Colonic mucosa (tissue), 4 donors: ENCODE measurements at regions not wholly inside any gene's neighbourhood (a gene's known extent, or its start where the extent isn't known, plus 50 kb on each side); places are given as distances from the start of the nearest gene placed in this dataset.
A peak's percentile ranks its signal among the peaks of the same experiment; 100 is the strongest.

Experiments used
- DNase-seq: peaks from one replicate; pipeline ENCODE4 v3.0.0-alpha.2; 2020
- H3K27ac ChIP-seq: fragments of 200-600 bp; one replicate; pipeline ENCODE4 v1.8.0; 2021
- H3K27me3 ChIP-seq: fragments of 200-600 bp; one replicate; pipeline ENCODE4 v1.8.0; 2021
- H3K36me3 ChIP-seq: fragments of 200-600 bp; one replicate; pipeline ENCODE4 v1.8.0; 2021
- H3K4me1 ChIP-seq: fragments of 200-600 bp; one replicate; pipeline ENCODE4 v1.8.0; 2021; ENCODE audit warnings: mild to moderate bottlenecking
- H3K4me3 ChIP-seq: fragments of 200-600 bp; one replicate; pipeline ENCODE4 v1.8.0; 2021
- H3K9ac ChIP-seq, 2 donors: one replicate each; pipeline ENCODE4 v1.7.0; 2013; ENCODE audit warnings: control low read depth in 2 of 2, low read depth in 2 of 2, low read length in 2 of 2
- H3K9me3 ChIP-seq: fragments of 200-600 bp; one replicate; pipeline ENCODE4 v1.8.0; 2021
- intact Hi-C: fragments of 100-400 bp; cut with DNase I; formaldehyde crosslinking; loops from one replicate; pipeline ENCODE4 v1.14.1; 2022
- TF ChIP-seq, protein P1 (sequence below): fragments of 200-600 bp; IDR thresholded peaks from one replicate; pipeline ENCODE4 v1.8.0; 2022; ENCODE audit warnings: antibody characterized with exemption, mild to moderate bottlenecking
- donor health status: healthy.
- donor health status: DM: no; HTN: no; CAD: no.
- donor health status: DM: no; HTN: no; CAD: no.

DNA sequence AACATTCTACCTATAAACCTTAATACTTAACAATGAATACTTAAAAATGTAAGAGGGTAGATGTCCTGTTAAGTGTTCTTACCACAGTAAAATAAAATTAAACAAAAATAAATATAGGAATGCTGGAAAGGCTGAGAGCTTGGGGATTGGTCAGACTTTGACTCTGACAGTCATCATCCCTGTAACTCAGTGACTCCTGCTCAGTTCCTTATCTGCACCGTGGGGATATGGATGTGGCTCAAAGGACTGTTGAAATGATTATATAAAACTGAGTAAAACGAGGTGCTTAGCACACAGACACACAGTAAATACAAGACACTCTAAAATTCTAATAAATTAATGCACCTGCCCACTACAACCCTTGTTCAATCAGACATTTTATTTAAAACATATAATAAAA lies 338.6 kb downstream of the TMEM114 start:
- Histone ChIP-seq H3K27me3 (no peaks in the 10 kb centered on the region), H3K4me3 (no peak overlapping the region), H3K36me3 (no peaks in the 10 kb centered on the region), H3K9me3 (no peaks in the 10 kb centered on the region), H3K4me1 (no peaks in the 10 kb centered on the region), H3K9ac (no peak overlapping the region), H3K27ac (no peak overlapping the region)
- DNase-seq: no peak
- TF ChIP-seq, protein P1, sequence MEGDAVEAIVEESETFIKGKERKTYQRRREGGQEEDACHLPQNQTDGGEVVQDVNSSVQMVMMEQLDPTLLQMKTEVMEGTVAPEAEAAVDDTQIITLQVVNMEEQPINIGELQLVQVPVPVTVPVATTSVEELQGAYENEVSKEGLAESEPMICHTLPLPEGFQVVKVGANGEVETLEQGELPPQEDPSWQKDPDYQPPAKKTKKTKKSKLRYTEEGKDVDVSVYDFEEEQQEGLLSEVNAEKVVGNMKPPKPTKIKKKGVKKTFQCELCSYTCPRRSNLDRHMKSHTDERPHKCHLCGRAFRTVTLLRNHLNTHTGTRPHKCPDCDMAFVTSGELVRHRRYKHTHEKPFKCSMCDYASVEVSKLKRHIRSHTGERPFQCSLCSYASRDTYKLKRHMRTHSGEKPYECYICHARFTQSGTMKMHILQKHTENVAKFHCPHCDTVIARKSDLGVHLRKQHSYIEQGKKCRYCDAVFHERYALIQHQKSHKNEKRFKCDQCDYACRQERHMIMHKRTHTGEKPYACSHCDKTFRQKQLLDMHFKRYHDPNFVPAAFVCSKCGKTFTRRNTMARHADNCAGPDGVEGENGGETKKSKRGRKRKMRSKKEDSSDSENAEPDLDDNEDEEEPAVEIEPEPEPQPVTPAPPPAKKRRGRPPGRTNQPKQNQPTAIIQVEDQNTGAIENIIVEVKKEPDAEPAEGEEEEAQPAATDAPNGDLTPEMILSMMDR: no peak
- intact Hi-C loops: no loop called here

DNA sequence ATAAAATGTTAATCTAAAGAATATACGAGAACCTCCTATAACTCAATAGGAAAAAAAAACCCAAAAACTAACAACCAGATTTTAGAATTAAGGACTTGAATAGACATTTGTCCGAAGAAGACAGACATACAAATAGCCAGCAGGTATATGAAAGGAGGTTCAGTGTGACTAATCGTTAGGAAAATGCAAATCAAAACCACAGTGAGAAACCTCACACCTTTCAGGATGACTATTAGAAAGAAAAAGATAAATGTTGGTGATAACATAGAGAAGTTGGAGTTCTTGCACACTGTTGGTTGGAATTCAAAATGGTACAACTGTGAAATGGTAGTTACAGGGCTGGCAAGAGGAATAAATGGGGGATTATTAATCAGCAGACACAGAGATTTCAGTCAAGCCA lies 339.0 kb downstream of the TMEM114 start:
- Histone ChIP-seq H3K4me1 (no peaks in the 10 kb centered on the region), H3K27ac (no peak overlapping the region), H3K27me3 (no peaks in the 10 kb centered on the region), H3K9me3 (no peaks in the 10 kb centered on the region), H3K9ac (no peak overlapping the region), H3K36me3 (no peaks in the 10 kb centered on the region), H3K4me3 (no peak overlapping the region)
- TF ChIP-seq, protein P1: no peak
- intact Hi-C loops: no loop called here
- DNase-seq: no peak

DNA sequence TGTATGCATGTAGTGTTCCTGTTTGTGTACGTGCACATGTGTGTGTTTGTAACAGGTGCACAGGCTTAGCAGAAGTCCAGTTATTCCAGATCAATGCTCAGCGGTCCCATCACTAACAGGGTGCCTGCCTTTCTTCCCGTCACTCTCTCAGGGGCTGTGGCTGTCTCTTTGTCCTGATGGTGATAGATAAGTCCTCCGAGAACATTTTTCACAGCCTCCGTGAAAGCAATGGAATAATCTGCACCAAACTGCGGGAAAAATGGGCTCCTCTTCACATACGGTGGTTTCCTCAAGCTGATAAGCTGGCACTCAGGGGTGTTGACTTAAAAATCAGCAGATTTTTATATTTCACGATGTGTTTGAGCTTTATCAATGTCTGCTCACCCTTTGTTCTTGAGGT lies 342.3 kb downstream of the TMEM114 start:
- no peaks in the 10 kb centered on the region for H3K27me3 ChIP-seq
- intact Hi-C loops: loop anchor here (10.0 kb wide), 1 partner anchor 307 kb away; no protein-coding TSS in a partner anchor
- no peak overlapping the region for H3K27ac ChIP-seq
- no peak overlapping the region for H3K9ac ChIP-seq
- H3K4me1 ChIP-seq: no peaks in the 10 kb centered on the region
- TF ChIP-seq, protein P1: no peak
- H3K36me3 ChIP-seq: no peaks in the 10 kb centered on the region
- H3K9me3 ChIP-seq: no peaks in the 10 kb centered on the region
- H3K4me3 ChIP-seq: no peak overlapping the region
- no peak for DNase-seq

DNA sequence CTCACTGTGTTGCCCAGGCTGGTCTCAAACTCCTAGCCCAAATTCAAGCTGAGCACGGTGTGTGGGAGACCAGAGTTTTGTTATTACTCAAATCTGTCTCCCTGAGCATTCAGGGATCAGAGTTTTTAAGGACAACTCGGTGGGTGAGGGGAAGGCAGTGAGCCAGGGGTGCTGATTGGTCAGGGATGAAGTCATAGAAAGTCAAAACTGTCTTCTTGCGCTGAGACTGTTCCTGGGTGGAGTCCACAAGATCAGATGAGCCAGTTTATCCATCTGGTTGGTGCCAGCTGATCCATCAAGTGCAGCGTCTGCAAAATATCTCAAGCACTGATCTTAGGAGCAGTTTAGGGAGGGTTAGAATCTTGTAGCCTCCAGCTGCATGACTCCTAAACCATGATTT lies 346.3 kb downstream of the TMEM114 start:
- no peak for DNase-seq
- H3K9me3 ChIP-seq: no peaks in the 10 kb centered on the region
- H3K27ac ChIP-seq: no peak overlapping the region
- no peak overlapping the region for H3K9ac ChIP-seq
- H3K4me1 ChIP-seq: no peaks in the 10 kb centered on the region
- H3K27me3 ChIP-seq: no peaks in the 10 kb centered on the region
- TF ChIP-seq, protein P1: no peak
- H3K4me3 ChIP-seq: no peak overlapping the region
- H3K36me3 ChIP-seq: no peaks in the 10 kb centered on the region
- intact Hi-C loops: loop anchor here (10.0 kb wide), 1 partner anchor 311 kb away; no protein-coding TSS in a partner anchor

DNA sequence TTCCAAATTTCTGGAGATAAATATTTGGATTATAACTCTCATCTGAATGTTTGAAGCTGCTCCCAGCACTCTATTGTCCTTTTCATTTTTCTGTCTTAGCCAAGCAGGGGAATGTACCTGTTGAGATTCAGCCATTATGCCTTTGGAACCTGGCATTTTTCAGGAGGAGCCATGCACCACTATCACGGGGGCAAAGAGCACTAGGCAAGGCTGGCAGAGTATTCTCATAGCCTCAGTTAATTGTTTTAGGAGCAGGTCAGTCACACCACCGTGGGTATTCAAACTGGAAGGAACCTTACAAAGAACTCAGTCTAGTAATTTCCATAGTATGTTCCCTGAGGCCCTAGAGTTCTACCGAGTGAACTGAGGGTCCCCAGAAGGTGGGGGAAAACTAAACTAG lies 348.9 kb downstream of the TMEM114 start:
- H3K27ac ChIP-seq: no peak overlapping the region
- no peaks in the 10 kb centered on the region for H3K4me1 ChIP-seq
- intact Hi-C loops: loop anchor here (10.0 kb wide), 1 partner anchor 313 kb away; no protein-coding TSS in a partner anchor
- no peaks in the 10 kb centered on the region for H3K27me3 ChIP-seq
- peak; percentile 22 for DNase-seq
- no peak overlapping the region for H3K9ac ChIP-seq
- no peak overlapping the region for H3K4me3 ChIP-seq
- H3K9me3 ChIP-seq: no peaks in the 10 kb centered on the region
- TF ChIP-seq, protein P1: no peak
- no peaks in the 10 kb centered on the region for H3K36me3 ChIP-seq
